ENCODE measurements at regions not wholly inside any gene's neighbourhood (a gene's known extent, or its start where the extent isn't known, plus 50 kb on each side); places are given as distances from the start of the nearest gene placed in this dataset.

- no peak for DNase-seq (ENCODE audit: low read depth, low spot score)
Measured at GRCh38 chr1:34606504-34606903, 148.3 kb upstream of the GJB5 start.

- DNase-seq (ENCODE audit: low read depth, low spot score), result no peak
Measured at GRCh38 chr1:34610063-34610462, 144.8 kb upstream of the GJB5 start.

GRCh38 chr1:34611571-34611970, 143.3 kb upstream of the GJB5 start:
- no peak for DNase-seq (ENCODE audit: low read depth, low spot score)

GRCh38 chr1:34612091-34612827, 142.6 kb upstream of the GJB5 start:
- no peak for DNase-seq (ENCODE audit: low read depth, low spot score)

GRCh38 chr1:34617321-34618118, 137.3 kb upstream of the GJB5 start:
- DNase-seq (ENCODE audit: low read depth, low spot score), result no peak

GRCh38 chr1:34618381-34618780, 136.5 kb upstream of the GJB5 start:
- no peak for DNase-seq (ENCODE audit: low read depth, low spot score)

- DNase-seq (ENCODE audit: low read depth, low spot score), result no peak
Measured at GRCh38 chr1:34619256-34619655, 135.6 kb upstream of the GJB5 start.

GRCh38 chr1:34621916-34622315, 132.9 kb upstream of the GJB5 start:
- DNase-seq (ENCODE audit: low read depth, low spot score), result no peak

- no peak for DNase-seq (ENCODE audit: low read depth, low spot score)
Measured at GRCh38 chr1:34625521-34626015, 129.3 kb upstream of the GJB5 start.

GRCh38 chr1:34627465-34628240, 127.2 kb upstream of the GJB5 start:
- DNase-seq (ENCODE audit: low read depth, low spot score), result no peak

- no peak for DNase-seq (ENCODE audit: low read depth, low spot score)
Measured at GRCh38 chr1:34631126-34631525, 123.7 kb upstream of the GJB5 start.

GRCh38 chr1:34639701-34640100, 115.1 kb upstream of the GJB5 start:
- DNase-seq (ENCODE audit: low read depth, low spot score), result no peak

GRCh38 chr1:34640654-34641401, 114.0 kb upstream of the GJB5 start:
- DNase-seq (ENCODE audit: low read depth, low spot score), result no peak

GRCh38 chr1:34642679-34643078, 112.2 kb upstream of the GJB5 start:
- DNase-seq (ENCODE audit: low read depth, low spot score), result no peak

- no peak for DNase-seq (ENCODE audit: low read depth, low spot score)
Measured at GRCh38 chr1:34645109-34645688, 109.6 kb upstream of the GJB5 start.

GRCh38 chr1:34645919-34646318, 108.9 kb upstream of the GJB5 start:
- DNase-seq (ENCODE audit: low read depth, low spot score), result no peak

- no peak for DNase-seq (ENCODE audit: low read depth, low spot score)
Measured at GRCh38 chr1:34648501-34648900, 106.3 kb upstream of the GJB5 start.

GRCh38 chr1:34650090-34650489, 104.8 kb upstream of the GJB5 start:
- no peak for DNase-seq (ENCODE audit: low read depth, low spot score)

- DNase-seq (ENCODE audit: low read depth, low spot score), result no peak
Measured at GRCh38 chr1:34650800-34651199, 104.0 kb upstream of the GJB5 start.

- no peak for DNase-seq (ENCODE audit: low read depth, low spot score)
Measured at GRCh38 chr1:34653110-34653509, 101.7 kb upstream of the GJB5 start.
